Hematopoietic multipotent progenitor cell (in vitro differentiated cells): ENCODE measurements at regions not wholly inside any gene's neighbourhood (a gene's known extent, or its start where the extent isn't known, plus 50 kb on each side); places are given as distances from the start of the nearest gene placed in this dataset.
"Not testable (repeated sequence)": the region's sequence is repeated elsewhere in the genome, so short reads cannot be mapped to it uniquely, and the experiment has no call there.

Experiments used
- DNase-seq, 3 donors: peaks; one replicate each; pipeline ENCODE4 v3.0.0-alpha.2; 2011 to 2015; ENCODE audit warnings: low read depth in 2 of 3, low spot score in 2 of 3

- no peak for DNase-seq
Measured at GRCh38 chr5:60546207-60546606, 153.8 kb downstream of the DEPDC1B start.

DNA sequence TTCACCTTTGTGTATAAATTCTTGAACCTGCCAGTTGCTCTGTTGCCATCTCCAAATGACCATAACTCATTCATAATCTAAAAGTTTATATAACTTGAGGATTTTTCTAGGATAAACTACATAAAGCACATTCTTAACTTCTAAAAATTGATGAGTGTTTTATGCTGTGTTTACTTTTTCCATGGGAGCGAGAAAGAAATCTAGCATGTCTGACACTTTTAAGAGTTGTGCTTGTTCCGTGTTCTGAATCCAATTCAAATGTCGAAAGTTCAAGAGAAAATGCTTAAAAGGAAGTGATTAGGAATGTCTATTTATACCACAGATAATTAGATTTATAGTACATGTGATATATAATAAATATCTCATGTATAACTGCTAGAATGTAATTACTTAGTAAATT is 154.4 kb downstream of the DEPDC1B start:
- DNase-seq = no peak

GRCh38 chr5:60544142-60544541 is 155.8 kb downstream of the DEPDC1B start:
- DNase-seq = no peak

GRCh38 chr5:60541980-60542379 is 158.0 kb downstream of the DEPDC1B start:
- DNase-seq = no peak

- no peak for DNase-seq
Measured at GRCh38 chr5:60540856-60541805, 158.8 kb downstream of the DEPDC1B start.

DNA sequence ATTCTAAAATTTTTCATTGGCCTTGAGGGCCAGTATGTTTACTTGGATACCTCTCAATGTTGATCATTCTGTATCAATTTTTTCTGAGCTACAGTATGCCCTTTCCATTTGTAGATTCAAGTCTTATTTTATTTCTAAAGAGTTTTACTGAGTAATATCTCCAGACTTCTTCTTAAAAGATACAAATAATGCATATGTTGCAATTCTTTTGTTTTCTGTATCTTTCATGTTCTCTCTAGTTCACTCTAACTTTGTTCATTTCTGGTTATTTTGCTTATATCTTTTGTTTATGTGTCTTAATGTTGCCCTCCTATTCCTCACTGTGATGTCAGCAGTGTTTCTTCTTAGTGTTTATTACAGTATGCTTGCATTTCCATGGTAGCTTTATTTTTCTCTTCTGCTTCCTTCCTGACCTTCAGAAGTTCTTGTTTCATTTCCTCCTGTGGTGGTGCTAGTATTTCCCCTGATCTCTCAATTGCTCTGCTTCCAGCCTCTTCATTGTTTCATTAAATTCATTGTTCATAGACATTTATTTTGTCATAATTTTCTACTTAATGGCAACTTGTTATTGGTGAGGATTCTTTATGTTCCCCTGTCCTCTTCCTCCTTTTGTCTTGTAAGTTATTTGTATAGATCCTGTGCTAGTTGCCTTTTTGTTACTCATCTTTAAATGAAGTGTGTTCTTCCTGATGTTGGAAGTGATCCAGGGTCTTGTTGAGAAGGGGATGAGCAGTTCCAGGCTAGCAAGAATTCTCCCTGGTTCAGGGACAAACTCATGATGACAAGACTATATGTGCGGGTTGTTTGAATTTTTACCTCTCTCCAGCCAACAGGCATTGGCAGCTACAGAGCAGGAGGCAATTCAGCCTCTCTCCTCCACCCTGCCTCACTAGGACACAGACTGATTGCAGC is 160.8 kb downstream of the DEPDC1B start:
- peak in 1 of 3 donors; percentile 21 for DNase-seq

GRCh38 chr5:60538426-60538825 is 161.5 kb downstream of the DEPDC1B start:
- peak in 1 of 3 donors; percentile 32 for DNase-seq

DNA sequence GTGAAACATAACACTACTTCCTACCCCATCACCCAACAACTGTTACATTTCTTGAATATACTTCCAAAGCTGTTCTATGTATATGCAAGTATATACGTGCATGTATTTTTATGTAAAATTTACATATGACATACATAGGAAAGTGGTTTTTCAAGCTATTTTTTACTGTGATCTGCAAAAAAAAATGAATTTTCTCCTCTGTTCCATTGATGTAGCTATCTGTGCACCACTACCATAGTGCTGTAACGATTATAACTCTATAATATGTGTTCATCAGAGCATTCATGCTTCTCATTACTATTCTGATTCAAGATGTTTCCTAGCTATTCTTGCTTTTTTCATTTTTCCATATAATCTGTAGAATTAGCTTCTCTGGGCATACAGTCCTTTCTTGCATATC is 164.0 kb downstream of the DEPDC1B start:
- no peak for DNase-seq

DNA sequence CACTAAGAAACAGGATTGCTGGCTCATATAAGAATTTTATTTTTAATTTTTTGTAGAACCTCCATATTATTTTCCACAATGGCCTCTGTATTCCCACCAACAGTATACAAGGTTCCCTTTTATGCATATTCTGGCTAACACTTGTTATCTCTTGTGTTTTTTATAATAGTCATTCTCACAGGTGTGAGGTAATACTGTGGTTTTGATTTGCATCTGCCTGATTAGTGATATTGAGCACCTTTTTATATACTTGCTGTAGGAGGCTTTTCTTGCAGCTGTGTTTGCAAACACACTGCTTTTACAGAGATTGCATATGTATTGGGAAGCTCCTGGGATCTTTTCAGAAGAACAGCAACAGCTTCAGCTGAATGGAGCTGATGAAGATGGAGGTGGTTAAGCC is 164.8 kb downstream of the DEPDC1B start:
- DNase-seq = no peak

DNA sequence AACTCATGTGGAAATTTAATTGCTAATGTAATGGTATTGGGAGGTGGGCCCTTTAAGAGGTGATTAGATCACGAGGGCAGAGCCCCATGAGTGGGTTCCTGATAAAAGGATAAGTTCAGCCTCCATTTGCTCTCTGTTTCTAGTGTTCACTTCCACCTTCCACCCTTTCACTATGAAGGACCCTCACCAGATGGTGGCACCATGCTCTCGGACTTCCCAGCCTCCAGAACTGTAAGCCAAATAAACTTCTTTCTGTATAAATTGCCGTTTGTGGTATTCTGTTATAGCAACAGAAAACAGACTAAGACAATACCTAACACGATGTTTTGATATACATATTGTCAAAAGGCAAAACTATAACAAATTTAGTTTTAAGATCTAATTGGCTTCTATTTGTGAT is 166.2 kb downstream of the DEPDC1B start:
- no peak for DNase-seq

- DNase-seq = not testable (repeated sequence)
Measured at GRCh38 chr5:60532796-60533195, 167.2 kb downstream of the DEPDC1B start.

GRCh38 chr5:60530144-60530848 is 169.7 kb downstream of the DEPDC1B start:
- not testable (repeated sequence) for DNase-seq

DNA sequence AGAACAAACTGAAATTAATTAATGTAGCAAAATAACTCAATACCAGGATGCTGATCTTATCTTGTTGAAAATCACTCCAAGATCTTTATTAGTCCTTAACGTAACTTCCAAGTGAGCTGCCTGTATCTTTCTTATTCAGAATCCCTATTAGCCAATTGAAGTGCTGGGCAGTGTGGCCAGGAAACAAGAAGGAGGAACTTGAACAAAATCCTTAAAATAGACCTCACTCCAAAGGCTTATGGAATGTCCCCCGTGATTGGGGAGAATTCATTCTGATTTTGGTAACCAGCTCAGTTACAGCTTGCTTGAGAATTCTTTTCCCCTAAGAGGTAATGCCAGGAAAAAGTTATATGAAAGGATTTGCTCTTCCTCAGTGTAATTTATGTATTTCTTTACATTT is 171.0 kb downstream of the DEPDC1B start:
- no peak for DNase-seq

- no peak for DNase-seq
Measured at GRCh38 chr5:60527072-60527471, 172.9 kb downstream of the DEPDC1B start.

DNA sequence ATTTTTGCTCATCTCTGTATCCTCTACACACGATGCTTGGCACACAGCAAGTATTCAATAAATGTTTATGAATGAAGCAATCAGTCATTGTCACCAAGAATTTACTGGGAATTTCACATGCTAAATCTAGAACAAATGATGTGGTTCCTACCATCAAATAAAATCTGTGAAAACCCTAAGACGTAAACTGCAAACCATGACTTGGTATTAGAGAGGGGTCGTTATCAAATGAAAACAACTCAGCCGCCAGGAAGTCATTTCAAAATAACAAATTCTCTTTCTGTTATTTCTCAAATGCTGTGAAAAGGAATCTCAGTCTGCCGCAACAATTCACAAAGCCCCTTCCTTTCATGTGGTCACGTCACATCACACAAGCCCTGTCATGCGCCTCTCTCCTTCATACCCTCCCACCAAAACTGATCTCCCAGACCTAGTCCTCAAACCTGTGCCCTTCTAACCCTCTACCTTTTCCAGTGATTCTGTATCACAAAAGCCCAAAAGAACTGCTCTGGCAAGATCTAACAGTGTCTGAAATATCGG is 173.6 kb downstream of the DEPDC1B start:
- no peak for DNase-seq

DNA sequence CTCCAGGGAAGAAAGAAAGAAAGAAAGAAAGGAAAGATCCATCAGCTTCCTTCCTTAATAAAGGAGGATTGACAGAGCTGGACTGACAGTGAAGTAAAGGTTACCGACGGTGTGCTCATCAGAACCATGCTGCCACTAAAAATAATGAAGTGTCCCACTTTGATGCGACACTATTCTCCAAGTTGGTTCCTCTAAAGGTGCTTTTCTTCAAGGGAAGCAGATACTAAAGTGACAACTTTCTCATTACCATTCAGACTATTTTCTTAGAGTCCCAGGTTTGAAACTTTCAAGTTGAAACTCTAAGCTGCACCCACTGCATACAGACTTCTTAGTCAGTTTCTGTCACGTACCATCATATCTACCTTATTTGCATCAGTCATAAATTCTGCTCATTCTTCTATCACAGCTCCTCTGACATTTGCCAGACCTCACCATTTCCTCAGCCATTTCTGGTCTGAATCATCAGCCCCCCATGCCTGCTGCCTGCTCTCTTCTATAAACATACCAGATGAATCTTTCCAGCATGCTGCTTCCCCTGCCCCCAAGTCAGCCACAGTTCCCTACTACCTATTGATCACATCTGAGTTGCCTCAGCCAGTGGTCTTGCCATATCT is 177.6 kb downstream of the DEPDC1B start:
- peak in 2 of 3 donors; percentile 34 to 39 for DNase-seq

DNA sequence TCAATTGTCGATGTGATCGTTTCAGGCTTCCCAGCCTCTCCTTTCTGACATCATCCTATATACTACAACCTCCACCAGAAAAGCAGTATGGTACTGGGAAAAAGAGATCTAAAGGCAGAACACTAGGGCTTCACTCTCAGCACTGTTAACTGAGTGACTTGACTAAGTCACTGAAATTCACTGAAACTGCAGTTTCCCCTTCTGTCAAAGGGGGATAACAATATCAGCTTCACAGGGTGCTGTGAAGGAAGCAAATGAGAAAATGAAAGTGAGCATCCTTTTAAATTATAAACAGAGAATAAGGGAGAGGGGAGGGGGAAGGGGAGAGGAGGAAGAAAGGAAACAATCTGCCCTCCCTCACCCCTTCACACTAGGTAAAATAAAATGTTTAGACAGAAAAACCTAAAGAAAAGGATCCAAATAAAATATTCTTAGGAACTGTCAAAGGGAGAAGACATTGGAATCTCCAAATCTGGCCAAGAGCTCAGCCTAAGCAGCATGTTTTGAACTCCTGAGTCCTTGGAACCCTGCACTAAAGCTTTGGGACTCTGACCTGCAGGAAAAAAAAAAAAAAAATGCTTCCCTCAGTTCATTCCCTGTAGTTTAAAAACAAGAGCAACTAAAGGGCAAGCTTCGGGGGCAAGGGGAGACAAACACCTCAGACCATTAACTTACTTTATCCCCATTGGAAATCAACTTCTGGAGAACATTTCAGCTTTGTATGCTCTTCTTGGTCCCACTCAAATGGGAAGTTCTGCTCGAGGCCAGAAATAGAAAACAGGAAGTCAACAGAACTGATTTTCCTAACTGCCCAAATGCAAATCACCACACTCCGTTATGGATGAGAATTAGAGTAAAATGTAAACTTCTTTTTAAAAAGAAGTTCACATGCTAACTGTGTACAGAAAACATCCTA is 178.3 kb downstream of the DEPDC1B start:
- peak in 1 of 3 donors; percentile 36 for DNase-seq

- DNase-seq = no peak
Measured at GRCh38 chr5:60520451-60521227, 179.3 kb downstream of the DEPDC1B start.
